HG02981 (cell line): ENCODE measurements at regions not wholly inside any gene's neighbourhood (a gene's known extent, or its start where the extent isn't known, plus 50 kb on each side); places are given as distances from the start of the nearest gene placed in this dataset.

Experiments
- ATAC-seq: cut with Tn5 transposase; IDR thresholded peaks from one replicate; pipeline ENCODE4 v1.9.1; 2021; ENCODE audit warnings: mild to moderate bottlenecking, moderate library complexity; ENCODE audit not compliant: unreplicated experiment

GRCh38 chr7:34269084-34269483, 363.7 kb downstream of the BMPER start:
- ATAC-seq = no peak

- ATAC-seq = no peak
Measured at GRCh38 chr7:34275624-34276023, 370.3 kb downstream of the BMPER start.

GRCh38 chr7:34277016-34277802, 371.9 kb downstream of the BMPER start:
- ATAC-seq = peak; percentile 73

GRCh38 chr7:34277803-34278199, 372.5 kb downstream of the BMPER start:
- no peak for ATAC-seq

GRCh38 chr7:34281260-34281659, 375.9 kb downstream of the BMPER start:
- ATAC-seq = no peak

GRCh38 chr7:34282271-34282670, 375.7 kb upstream of the NPSR1 start:
- ATAC-seq = no peak

GRCh38 chr7:34296663-34297062, 361.4 kb upstream of the NPSR1 start:
- ATAC-seq = no peak

GRCh38 chr7:34298492-34299013, 359.5 kb upstream of the NPSR1 start:
- ATAC-seq = no peak

GRCh38 chr7:34299066-34299465, 359.0 kb upstream of the NPSR1 start:
- ATAC-seq = no peak

- ATAC-seq = no peak
Measured at GRCh38 chr7:34307540-34307939, 350.5 kb upstream of the NPSR1 start.

- ATAC-seq = no peak
Measured at GRCh38 chr7:34308595-34308994, 349.4 kb upstream of the NPSR1 start.

- no peak for ATAC-seq
Measured at GRCh38 chr7:34309116-34309515, 348.9 kb upstream of the NPSR1 start.

GRCh38 chr7:34309584-34309983, 348.4 kb upstream of the NPSR1 start:
- no peak for ATAC-seq

- ATAC-seq = no peak
Measured at GRCh38 chr7:34311591-34311990, 346.4 kb upstream of the NPSR1 start.

- ATAC-seq = no peak
Measured at GRCh38 chr7:34312624-34313023, 345.4 kb upstream of the NPSR1 start.

- no peak for ATAC-seq
Measured at GRCh38 chr7:34313289-34313688, 344.7 kb upstream of the NPSR1 start.

- ATAC-seq = no peak
Measured at GRCh38 chr7:34315032-34315431, 343.0 kb upstream of the NPSR1 start.

- ATAC-seq = no peak
Measured at GRCh38 chr7:34317039-34317438, 341.0 kb upstream of the NPSR1 start.

- no peak for ATAC-seq
Measured at GRCh38 chr7:34320412-34320811, 337.6 kb upstream of the NPSR1 start.

- ATAC-seq = peak; percentile 84
Measured at GRCh38 chr7:34320926-34321661, 336.9 kb upstream of the NPSR1 start.

- ATAC-seq = peak; percentile 41
Measured at GRCh38 chr7:34322841-34323240, 335.2 kb upstream of the NPSR1 start.

- no peak for ATAC-seq
Measured at GRCh38 chr7:34327681-34328080, 330.3 kb upstream of the NPSR1 start.
